Nephron progenitor cell (in vitro differentiated cells): ENCODE measurements at regions not wholly inside any gene's neighbourhood (a gene's known extent, or its start where the extent isn't known, plus 50 kb on each side); places are given as distances from the start of the nearest gene placed in this dataset.

ENCODE experiments used
- DNase-seq: peaks from one replicate; pipeline ENCODE4 v3.0.0; 2021
- H3K27ac Mint-ChIP-seq: 2 replicates; pipeline ENCODE4 v1.8.0; 2021; ENCODE audit warnings: mild to moderate bottlenecking, moderate library complexity, mixed read lengths
- H3K27me3 Mint-ChIP-seq: 2 replicates; pipeline ENCODE4 v1.8.0; 2021; ENCODE audit warnings: mild to moderate bottlenecking, low read depth, mixed read lengths; ENCODE audit not compliant: poor library complexity
- H3K36me3 Mint-ChIP-seq: 2 replicates; pipeline ENCODE4 v1.8.0; 2021; ENCODE audit warnings: low read depth, mixed read lengths
- H3K4me1 Mint-ChIP-seq: 2 replicates; pipeline ENCODE4 v1.8.0; 2021; ENCODE audit warnings: mixed read lengths
- H3K4me3 Mint-ChIP-seq: 2 replicates; pipeline ENCODE4 v1.8.0; 2021; ENCODE audit warnings: mild to moderate bottlenecking, moderate library complexity, mixed read lengths
- H3K9me3 Mint-ChIP-seq: 2 replicates; pipeline ENCODE4 v1.8.0; 2021; ENCODE audit warnings: mild to moderate bottlenecking, moderate library complexity, mixed read lengths
- CTCF ChIP-seq: fragments of 200-600 bp; sonication (generic); IDR thresholded peaks from 2 replicates; pipeline ENCODE4 v1.5.0; 2021; ENCODE audit warnings: antibody characterized with exemption

- Mint-ChIP-seq H3K9me3 (no peaks in the 10 kb centered on the region), H3K4me3 (peak overlapping the region; percentile 50), H3K4me1 (peaks cover 77% of the 10 kb centered on the region), H3K27me3 (no peaks in the 10 kb centered on the region), H3K36me3 (no peaks in the 10 kb centered on the region), H3K27ac (peak overlapping the region; percentile 99)
- DNase-seq, result peak; percentile 26
- TF ChIP-seq CTCF, result no peak
These were observed 230.5 kb upstream of the EGLN3 start for GRCh38 chr14:34181338-34181737.

GRCh38 chr14:34180869-34181268 lies 230.0 kb upstream of the EGLN3 start:
- Mint-ChIP-seq H3K27me3 (no peaks in the 10 kb centered on the region), H3K36me3 (no peaks in the 10 kb centered on the region), H3K9me3 (no peaks in the 10 kb centered on the region), H3K27ac (peak overlapping the region; percentile 99), H3K4me1 (peaks cover 81% of the 10 kb centered on the region), H3K4me3 (peak overlapping the region; percentile 50)
- no peak for DNase-seq
- TF ChIP-seq CTCF, result no peak

- no peak for DNase-seq
- Mint-ChIP-seq H3K27me3 (no peaks in the 10 kb centered on the region), H3K9me3 (no peaks in the 10 kb centered on the region), H3K4me1 (peaks cover 86% of the 10 kb centered on the region), H3K36me3 (no peaks in the 10 kb centered on the region), H3K27ac (peak overlapping the region; percentile 99), H3K4me3 (peak overlapping the region; percentile 36)
- no peak for TF ChIP-seq CTCF
These were observed 229.6 kb upstream of the EGLN3 start for GRCh38 chr14:34180434-34180833.

- peak overlapping the region; percentile 99 for H3K27ac Mint-ChIP-seq
- peaks cover 92% of the 10 kb centered on the region for H3K4me1 Mint-ChIP-seq
- TF ChIP-seq CTCF, result no peak
- H3K9me3 Mint-ChIP-seq, result no peaks in the 10 kb centered on the region
- no peaks in the 10 kb centered on the region for H3K27me3 Mint-ChIP-seq
- DNase-seq, result no peak
- H3K36me3 Mint-ChIP-seq, result no peaks in the 10 kb centered on the region
- no peak overlapping the region for H3K4me3 Mint-ChIP-seq
These were observed 228.9 kb upstream of the EGLN3 start for GRCh38 chr14:34179727-34180126.

- no peak for DNase-seq
These were observed 226.6 kb upstream of the EGLN3 start for GRCh38 chr14:34177466-34177865.

More at GRCh38 chr14:34177466-34177865, 226.6 kb upstream of the EGLN3 start:
- Mint-ChIP-seq H3K4me3 (no peak overlapping the region), H3K27ac (no peak overlapping the region), H3K36me3 (no peaks in the 10 kb centered on the region), H3K4me1 (peaks cover 94% of the 10 kb centered on the region), H3K9me3 (no peaks in the 10 kb centered on the region), H3K27me3 (no peaks in the 10 kb centered on the region)
- no peak for TF ChIP-seq CTCF
